ENCODE measurements at regions not wholly inside any gene's neighbourhood (a gene's known extent, or its start where the extent isn't known, plus 50 kb on each side); places are given as distances from the start of the nearest gene placed in this dataset.

DNA sequence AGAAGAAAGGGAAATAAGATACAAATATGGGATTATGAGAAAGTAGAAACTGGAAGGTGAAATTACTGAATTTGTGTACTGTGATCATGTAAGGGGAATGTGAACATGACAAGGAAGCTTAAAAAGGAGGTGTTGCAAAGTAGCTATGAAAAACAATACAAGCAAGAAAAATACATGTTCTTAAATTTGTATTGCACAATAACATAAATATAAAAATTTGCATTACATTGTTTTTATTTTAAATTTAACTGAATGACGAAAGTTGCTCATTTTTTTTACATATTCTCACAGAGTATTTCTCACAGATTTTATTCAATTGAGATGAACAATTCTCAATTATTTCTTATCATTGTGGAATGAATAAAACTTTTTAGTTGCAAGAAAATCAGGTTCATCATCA, 874.8 kb downstream of the AMY1C start:
- BruUV-seq (replicated peaks), result no TSS peak
- Histone ChIP-seq H3K36me3 (ENCODE audit: control insufficient read depth, insufficient read depth, low read length) (no peaks in the 10 kb centered on the region), H3K4me1 (ENCODE audit: control insufficient read depth, insufficient read depth, low read length) (no peaks in the 10 kb centered on the region), H3K9me3 (ENCODE audit: control insufficient read depth, insufficient read depth, low read depth, low read length) (no peaks in the 10 kb centered on the region), H3K27ac (ENCODE audit: low read length) (no peak overlapping the region), H3K4me3 (ENCODE audit: low read depth in 2 of 2, low read length in 2 of 2) (no peak overlapping the region), H3K27me3 (ENCODE audit: control insufficient read depth, insufficient read depth, low read length) (no peaks in the 10 kb centered on the region)
- DNase-seq (ENCODE audit: low read depth, low spot score), result no peak
- in situ Hi-C loops (cut with HindIII; ENCODE audit: low pct_unique_long_range_greater_than_20kb, low sequenced_read_pairs), result no loop called here
- ATAC-seq, result no peak
- CTCF ChIA-PET, result no interaction called here
- TF ChIP-seq SIN3A (IDR thresholded peaks at IDR 0.05; ENCODE audit: borderline replicate concordance, insufficient read depth, low read depth, low read length), result no peak
- no peak for TF ChIP-seq POLR2AphosphoS5 (IDR thresholded peaks at IDR 0.05; ENCODE audit: low read depth, low read length)
- TF ChIP-seq, protein P1, sequence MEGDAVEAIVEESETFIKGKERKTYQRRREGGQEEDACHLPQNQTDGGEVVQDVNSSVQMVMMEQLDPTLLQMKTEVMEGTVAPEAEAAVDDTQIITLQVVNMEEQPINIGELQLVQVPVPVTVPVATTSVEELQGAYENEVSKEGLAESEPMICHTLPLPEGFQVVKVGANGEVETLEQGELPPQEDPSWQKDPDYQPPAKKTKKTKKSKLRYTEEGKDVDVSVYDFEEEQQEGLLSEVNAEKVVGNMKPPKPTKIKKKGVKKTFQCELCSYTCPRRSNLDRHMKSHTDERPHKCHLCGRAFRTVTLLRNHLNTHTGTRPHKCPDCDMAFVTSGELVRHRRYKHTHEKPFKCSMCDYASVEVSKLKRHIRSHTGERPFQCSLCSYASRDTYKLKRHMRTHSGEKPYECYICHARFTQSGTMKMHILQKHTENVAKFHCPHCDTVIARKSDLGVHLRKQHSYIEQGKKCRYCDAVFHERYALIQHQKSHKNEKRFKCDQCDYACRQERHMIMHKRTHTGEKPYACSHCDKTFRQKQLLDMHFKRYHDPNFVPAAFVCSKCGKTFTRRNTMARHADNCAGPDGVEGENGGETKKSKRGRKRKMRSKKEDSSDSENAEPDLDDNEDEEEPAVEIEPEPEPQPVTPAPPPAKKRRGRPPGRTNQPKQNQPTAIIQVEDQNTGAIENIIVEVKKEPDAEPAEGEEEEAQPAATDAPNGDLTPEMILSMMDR (IDR thresholded peaks at IDR 0.05), result no peak
- TF ChIP-seq TCF7L2 (IDR thresholded peaks at IDR 0.05; ENCODE audit: low read depth, low read length), result no peak
- no peak for TF ChIP-seq REST (IDR thresholded peaks at IDR 0.05; ENCODE audit: insufficient read depth in 1 of 2, low read depth in 2 of 2, low read length in 1 of 2)
- intact Hi-C loops (cut with micrococcal nuclease; ENCODE audit: unreplicated experiment), result no loop called here
- POLR2A ChIA-PET, result no interaction called here

GRCh38 chr1:104629589-104629988, 879.9 kb downstream of the AMY1C start:
- no peak for TF ChIP-seq REST (IDR thresholded peaks at IDR 0.05; ENCODE audit: insufficient read depth in 1 of 2, low read depth in 2 of 2, low read length in 1 of 2)
- TF ChIP-seq TCF7L2 (IDR thresholded peaks at IDR 0.05; ENCODE audit: low read depth, low read length), result no peak
- POLR2A ChIA-PET, result no interaction called here
- H3K9me3 ChIP-seq (ENCODE audit: control insufficient read depth, insufficient read depth, low read depth, low read length), result no peaks in the 10 kb centered on the region
- in situ Hi-C loops (cut with HindIII; ENCODE audit: low pct_unique_long_range_greater_than_20kb, low sequenced_read_pairs), result no loop called here
- no peaks in the 10 kb centered on the region for H3K27me3 ChIP-seq (ENCODE audit: control insufficient read depth, insufficient read depth, low read length)
- ATAC-seq, result no peak
- no peaks in the 10 kb centered on the region for H3K4me1 ChIP-seq (ENCODE audit: control insufficient read depth, insufficient read depth, low read length)
- H3K27ac ChIP-seq (ENCODE audit: low read length), result no peak overlapping the region
- intact Hi-C loops (cut with micrococcal nuclease; ENCODE audit: unreplicated experiment), result no loop called here
- BruUV-seq (replicated peaks), result no TSS peak
- no peaks in the 10 kb centered on the region for H3K36me3 ChIP-seq (ENCODE audit: control insufficient read depth, insufficient read depth, low read length)
- no peak for DNase-seq (ENCODE audit: low read depth, low spot score)
- H3K4me3 ChIP-seq (ENCODE audit: low read depth in 2 of 2, low read length in 2 of 2), result no peak overlapping the region
- CTCF ChIA-PET, result no interaction called here

Data from Panc1 (cell line).